ENCODE measurements at regions not wholly inside any gene's neighbourhood (a gene's known extent, or its start where the extent isn't known, plus 50 kb on each side); places are given as distances from the start of the nearest gene placed in this dataset.

- peaks cover 14% of the 10 kb centered on the region for H3K4me1 ChIP-seq (ENCODE audit: control insufficient read depth, low read depth, low read length)
- no peak overlapping the region for H3K4me3 ChIP-seq (ENCODE audit: low read length)
- no peaks in the 10 kb centered on the region for H3K9me3 ChIP-seq (ENCODE audit: control insufficient read depth, low read depth, low read length)
- no peak overlapping the region for H3K27ac ChIP-seq (ENCODE audit: low read length)
- no peaks in the 10 kb centered on the region for H3K36me3 ChIP-seq (ENCODE audit: control insufficient read depth, low read depth, low read length)
- no peak overlapping the region for H3K9ac ChIP-seq (ENCODE audit: low read length)
- peaks cover 9% of the 10 kb centered on the region for H3K27me3 ChIP-seq (ENCODE audit: control insufficient read depth, insufficient read depth, low read length)
Observed at GRCh38 chr5:61657686-61658085, 325.6 kb downstream of the ZSWIM6 start.

- peaks cover 9% of the 10 kb centered on the region for H3K27me3 ChIP-seq (ENCODE audit: control insufficient read depth, insufficient read depth, low read length)
- H3K36me3 ChIP-seq (ENCODE audit: control insufficient read depth, low read depth, low read length), result no peaks in the 10 kb centered on the region
- no peaks in the 10 kb centered on the region for H3K9me3 ChIP-seq (ENCODE audit: control insufficient read depth, low read depth, low read length)
- no peak overlapping the region for H3K9ac ChIP-seq (ENCODE audit: low read length)
- peaks cover 14% of the 10 kb centered on the region for H3K4me1 ChIP-seq (ENCODE audit: control insufficient read depth, low read depth, low read length)
- H3K4me3 ChIP-seq (ENCODE audit: low read length), result no peak overlapping the region
- no peak overlapping the region for H3K27ac ChIP-seq (ENCODE audit: low read length)
Observed at GRCh38 chr5:61658592-61659008, 326.5 kb downstream of the ZSWIM6 start.

GRCh38 chr5:61659221-61659696 lies 327.2 kb downstream of the ZSWIM6 start:
- Histone ChIP-seq H3K9ac (ENCODE audit: low read length) (no peak overlapping the region), H3K9me3 (ENCODE audit: control insufficient read depth, low read depth, low read length) (no peaks in the 10 kb centered on the region), H3K4me3 (ENCODE audit: low read length) (peak overlapping the region; percentile 23), H3K27ac (ENCODE audit: low read length) (no peak overlapping the region), H3K36me3 (ENCODE audit: control insufficient read depth, low read depth, low read length) (no peaks in the 10 kb centered on the region), H3K27me3 (ENCODE audit: control insufficient read depth, insufficient read depth, low read length) (peaks cover 9% of the 10 kb centered on the region), H3K4me1 (ENCODE audit: control insufficient read depth, low read depth, low read length) (peaks cover 14% of the 10 kb centered on the region)

- H3K9ac ChIP-seq (ENCODE audit: low read length), result no peak overlapping the region
- no peak overlapping the region for H3K4me3 ChIP-seq (ENCODE audit: low read length)
- no peaks in the 10 kb centered on the region for H3K9me3 ChIP-seq (ENCODE audit: control insufficient read depth, low read depth, low read length)
- H3K27me3 ChIP-seq (ENCODE audit: control insufficient read depth, insufficient read depth, low read length), result peaks cover 9% of the 10 kb centered on the region
- no peak overlapping the region for H3K27ac ChIP-seq (ENCODE audit: low read length)
- peaks cover 14% of the 10 kb centered on the region for H3K4me1 ChIP-seq (ENCODE audit: control insufficient read depth, low read depth, low read length)
- no peaks in the 10 kb centered on the region for H3K36me3 ChIP-seq (ENCODE audit: control insufficient read depth, low read depth, low read length)
Observed at GRCh38 chr5:61662670-61663069, 330.6 kb downstream of the ZSWIM6 start.

- Histone ChIP-seq H3K27ac (ENCODE audit: low read length) (no peak overlapping the region), H3K9ac (ENCODE audit: low read length) (no peak overlapping the region), H3K4me1 (ENCODE audit: control insufficient read depth, low read depth, low read length) (no peaks in the 10 kb centered on the region), H3K27me3 (ENCODE audit: control insufficient read depth, insufficient read depth, low read length) (no peaks in the 10 kb centered on the region), H3K4me3 (ENCODE audit: low read length) (no peak overlapping the region), H3K9me3 (ENCODE audit: control insufficient read depth, low read depth, low read length) (no peaks in the 10 kb centered on the region), H3K36me3 (ENCODE audit: control insufficient read depth, low read depth, low read length) (no peaks in the 10 kb centered on the region)
Observed at GRCh38 chr5:61666064-61666621, 334.1 kb downstream of the ZSWIM6 start.

GRCh38 chr5:61667525-61668218 lies 335.6 kb downstream of the ZSWIM6 start:
- Histone ChIP-seq H3K27me3 (ENCODE audit: control insufficient read depth, insufficient read depth, low read length) (no peaks in the 10 kb centered on the region), H3K9me3 (ENCODE audit: control insufficient read depth, low read depth, low read length) (no peaks in the 10 kb centered on the region), H3K27ac (ENCODE audit: low read length) (no peak overlapping the region), H3K4me1 (ENCODE audit: control insufficient read depth, low read depth, low read length) (no peaks in the 10 kb centered on the region), H3K9ac (ENCODE audit: low read length) (no peak overlapping the region), H3K4me3 (ENCODE audit: low read length) (no peak overlapping the region), H3K36me3 (ENCODE audit: control insufficient read depth, low read depth, low read length) (no peaks in the 10 kb centered on the region)

- Histone ChIP-seq H3K36me3 (ENCODE audit: control insufficient read depth, low read depth, low read length) (no peaks in the 10 kb centered on the region), H3K4me3 (ENCODE audit: low read length) (no peak overlapping the region), H3K4me1 (ENCODE audit: control insufficient read depth, low read depth, low read length) (peaks cover 7% of the 10 kb centered on the region), H3K9me3 (ENCODE audit: control insufficient read depth, low read depth, low read length) (no peaks in the 10 kb centered on the region), H3K9ac (ENCODE audit: low read length) (no peak overlapping the region), H3K27me3 (ENCODE audit: control insufficient read depth, insufficient read depth, low read length) (no peaks in the 10 kb centered on the region), H3K27ac (ENCODE audit: low read length) (no peak overlapping the region)
Observed at GRCh38 chr5:61669531-61669930, 337.5 kb downstream of the ZSWIM6 start.

GRCh38 chr5:61670941-61671340 lies 338.9 kb downstream of the ZSWIM6 start:
- no peak overlapping the region for H3K9ac ChIP-seq (ENCODE audit: low read length)
- H3K36me3 ChIP-seq (ENCODE audit: control insufficient read depth, low read depth, low read length), result no peaks in the 10 kb centered on the region
- H3K27ac ChIP-seq (ENCODE audit: low read length), result no peak overlapping the region
- no peak overlapping the region for H3K4me3 ChIP-seq (ENCODE audit: low read length)
- H3K27me3 ChIP-seq (ENCODE audit: control insufficient read depth, insufficient read depth, low read length), result no peaks in the 10 kb centered on the region
- H3K9me3 ChIP-seq (ENCODE audit: control insufficient read depth, low read depth, low read length), result no peaks in the 10 kb centered on the region
- H3K4me1 ChIP-seq (ENCODE audit: control insufficient read depth, low read depth, low read length), result peaks cover 10% of the 10 kb centered on the region

- H3K27ac ChIP-seq (ENCODE audit: low read length), result no peak overlapping the region
- H3K4me3 ChIP-seq (ENCODE audit: low read length), result no peak overlapping the region
- H3K9me3 ChIP-seq (ENCODE audit: control insufficient read depth, low read depth, low read length), result no peaks in the 10 kb centered on the region
- no peaks in the 10 kb centered on the region for H3K36me3 ChIP-seq (ENCODE audit: control insufficient read depth, low read depth, low read length)
- no peaks in the 10 kb centered on the region for H3K27me3 ChIP-seq (ENCODE audit: control insufficient read depth, insufficient read depth, low read length)
- no peak overlapping the region for H3K9ac ChIP-seq (ENCODE audit: low read length)
- peaks cover 10% of the 10 kb centered on the region for H3K4me1 ChIP-seq (ENCODE audit: control insufficient read depth, low read depth, low read length)
Observed at GRCh38 chr5:61673007-61673735, 341.1 kb downstream of the ZSWIM6 start.

- Histone ChIP-seq H3K27me3 (ENCODE audit: control insufficient read depth, insufficient read depth, low read length) (no peaks in the 10 kb centered on the region), H3K9ac (ENCODE audit: low read length) (no peak overlapping the region), H3K4me1 (ENCODE audit: control insufficient read depth, low read depth, low read length) (peaks cover 13% of the 10 kb centered on the region), H3K9me3 (ENCODE audit: control insufficient read depth, low read depth, low read length) (no peaks in the 10 kb centered on the region), H3K27ac (ENCODE audit: low read length) (no peak overlapping the region), H3K4me3 (ENCODE audit: low read length) (no peak overlapping the region), H3K36me3 (ENCODE audit: control insufficient read depth, low read depth, low read length) (no peaks in the 10 kb centered on the region)
Observed at GRCh38 chr5:61674378-61674777, 342.3 kb downstream of the ZSWIM6 start.

- Histone ChIP-seq H3K9ac (ENCODE audit: low read length) (no peak overlapping the region), H3K27ac (ENCODE audit: low read length) (no peak overlapping the region), H3K9me3 (ENCODE audit: control insufficient read depth, low read depth, low read length) (no peaks in the 10 kb centered on the region), H3K4me3 (ENCODE audit: low read length) (no peak overlapping the region), H3K36me3 (ENCODE audit: control insufficient read depth, low read depth, low read length) (no peaks in the 10 kb centered on the region), H3K4me1 (ENCODE audit: control insufficient read depth, low read depth, low read length) (peaks cover 14% of the 10 kb centered on the region), H3K27me3 (ENCODE audit: control insufficient read depth, insufficient read depth, low read length) (no peaks in the 10 kb centered on the region)
Observed at GRCh38 chr5:61675015-61675692, 343.1 kb downstream of the ZSWIM6 start.
